ENCODE measurements at regions not wholly inside any gene's neighbourhood (a gene's known extent, or its start where the extent isn't known, plus 50 kb on each side); places are given as distances from the start of the nearest gene placed in this dataset.

DNA sequence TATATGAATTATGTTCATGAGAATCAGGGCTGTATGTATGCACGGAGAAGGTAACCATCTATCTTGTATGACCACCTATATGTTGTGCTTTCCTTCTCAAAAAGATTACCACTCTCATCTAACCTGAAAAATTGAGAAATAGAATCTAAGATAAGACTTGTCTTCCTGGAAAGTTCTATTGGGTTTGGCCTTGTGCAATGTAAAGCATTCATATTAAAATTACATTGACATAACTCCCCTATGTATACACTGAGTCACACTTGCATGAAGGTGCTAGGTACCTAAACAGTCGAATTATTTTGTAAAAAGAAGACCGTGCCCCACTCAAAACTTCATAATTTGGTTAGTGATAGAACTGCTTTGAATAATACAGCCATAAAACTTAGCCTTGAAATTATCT is 54.5 kb upstream of the RFXAP start (continued):
- no peak for TF ChIP-seq ZNF785 (tag by site-specific recombination; IDR thresholded peaks at IDR 0.05)
- no peak for TF ChIP-seq HOXD13 (CRISPR knock-in tag; IDR thresholded peaks at IDR 0.05; ENCODE audit: borderline replicate concordance)
- TF ChIP-seq, protein P1, sequence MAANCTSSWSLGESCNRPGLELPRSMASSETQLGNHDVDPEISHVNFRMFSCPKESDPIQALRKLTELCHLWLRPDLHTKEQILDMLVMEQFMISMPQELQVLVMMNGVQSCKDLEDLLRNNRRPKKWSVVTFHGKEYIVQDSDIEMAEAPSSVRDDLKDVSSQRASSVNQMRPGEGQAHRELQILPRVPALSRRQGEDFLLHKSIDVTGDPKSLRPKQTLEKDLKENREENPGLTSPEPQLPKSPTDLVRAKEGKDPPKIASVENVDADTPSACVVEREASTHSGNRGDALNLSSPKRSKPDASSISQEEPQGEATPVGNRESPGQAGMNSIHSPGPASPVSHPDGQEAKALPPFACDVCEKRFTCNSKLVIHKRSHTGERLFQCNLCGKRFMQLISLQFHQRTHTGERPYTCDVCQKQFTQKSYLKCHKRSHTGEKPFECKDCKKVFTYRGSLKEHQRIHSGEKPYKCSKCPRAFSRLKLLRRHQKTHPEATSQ (tag by site-specific recombination; IDR thresholded peaks at IDR 0.05) = no peak
- TF ChIP-seq OSR2 (tag by site-specific recombination; IDR thresholded peaks at IDR 0.05) = no peak
- TF ChIP-seq, protein P2, sequence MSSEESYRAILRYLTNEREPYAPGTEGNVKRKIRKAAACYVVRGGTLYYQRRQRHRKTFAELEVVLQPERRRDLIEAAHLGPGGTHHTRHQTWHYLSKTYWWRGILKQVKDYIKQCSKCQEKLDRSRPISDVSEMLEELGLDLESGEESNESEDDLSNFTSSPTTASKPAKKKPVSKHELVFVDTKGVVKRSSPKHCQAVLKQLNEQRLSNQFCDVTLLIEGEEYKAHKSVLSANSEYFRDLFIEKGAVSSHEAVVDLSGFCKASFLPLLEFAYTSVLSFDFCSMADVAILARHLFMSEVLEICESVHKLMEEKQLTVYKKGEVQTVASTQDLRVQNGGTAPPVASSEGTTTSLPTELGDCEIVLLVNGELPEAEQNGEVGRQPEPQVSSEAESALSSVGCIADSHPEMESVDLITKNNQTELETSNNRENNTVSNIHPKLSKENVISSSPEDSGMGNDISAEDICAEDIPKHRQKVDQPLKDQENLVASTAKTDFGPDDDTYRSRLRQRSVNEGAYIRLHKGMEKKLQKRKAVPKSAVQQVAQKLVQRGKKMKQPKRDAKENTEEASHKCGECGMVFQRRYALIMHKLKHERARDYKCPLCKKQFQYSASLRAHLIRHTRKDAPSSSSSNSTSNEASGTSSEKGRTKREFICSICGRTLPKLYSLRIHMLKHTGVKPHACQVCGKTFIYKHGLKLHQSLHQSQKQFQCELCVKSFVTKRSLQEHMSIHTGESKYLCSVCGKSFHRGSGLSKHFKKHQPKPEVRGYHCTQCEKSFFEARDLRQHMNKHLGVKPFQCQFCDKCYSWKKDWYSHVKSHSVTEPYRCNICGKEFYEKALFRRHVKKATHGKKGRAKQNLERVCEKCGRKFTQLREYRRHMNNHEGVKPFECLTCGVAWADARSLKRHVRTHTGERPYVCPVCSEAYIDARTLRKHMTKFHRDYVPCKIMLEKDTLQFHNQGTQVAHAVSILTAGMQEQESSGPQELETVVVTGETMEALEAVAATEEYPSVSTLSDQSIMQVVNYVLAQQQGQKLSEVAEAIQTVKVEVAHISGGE (tag by site-specific recombination; conservative IDR thresholded peaks at IDR 0.05; ENCODE audit: low read depth) = no peak

GRCh38 chr13:36764957-36765356 is 54.1 kb upstream of the RFXAP start:
- ChIA-PET POLR2A (no interaction called here), CTCF (no interaction called here)
- TF ChIP-seq ZNF600 (tag by site-specific recombination; IDR thresholded peaks at IDR 0.05) (no peak), KLF1 (tag by site-specific recombination; IDR thresholded peaks at IDR 0.05) (no peak), ZNF132 (tag by site-specific recombination; IDR thresholded peaks at IDR 0.05; ENCODE audit: borderline replicate concordance) (no peak), ZBTB10 (tag by site-specific recombination; IDR thresholded peaks at IDR 0.05) (no peak), ZNF658 (tag by site-specific recombination; IDR thresholded peaks at IDR 0.05) (no peak), SETDB1 (IDR thresholded peaks at IDR 0.05; ENCODE audit: insufficient read length, low read length) (no peak), ZNF19 (tag by site-specific recombination; IDR thresholded peaks at IDR 0.05; ENCODE audit: low read depth) (no peak), ZNF350 (tag by site-specific recombination; IDR thresholded peaks at IDR 0.05) (no peak), GLI4 (tag by site-specific recombination; IDR thresholded peaks at IDR 0.05) (no peak), SALL2 (tag by site-specific recombination; IDR thresholded peaks at IDR 0.05; ENCODE audit: borderline replicate concordance) (no peak), KLF9 (tag by site-specific recombination; IDR thresholded peaks at IDR 0.05; ENCODE audit: low read depth) (no peak), ZNF555 (tag by site-specific recombination; conservative IDR thresholded peaks at IDR 0.05) (no peak), ZNF140 (tag by site-specific recombination; IDR thresholded peaks at IDR 0.05) (no peak), MYNN (tag by site-specific recombination; IDR thresholded peaks at IDR 0.05; ENCODE audit: borderline replicate concordance) (no peak), ZSCAN4 (tag by site-specific recombination; IDR thresholded peaks at IDR 0.05) (no peak)
- TF ChIP-seq, protein P3, sequence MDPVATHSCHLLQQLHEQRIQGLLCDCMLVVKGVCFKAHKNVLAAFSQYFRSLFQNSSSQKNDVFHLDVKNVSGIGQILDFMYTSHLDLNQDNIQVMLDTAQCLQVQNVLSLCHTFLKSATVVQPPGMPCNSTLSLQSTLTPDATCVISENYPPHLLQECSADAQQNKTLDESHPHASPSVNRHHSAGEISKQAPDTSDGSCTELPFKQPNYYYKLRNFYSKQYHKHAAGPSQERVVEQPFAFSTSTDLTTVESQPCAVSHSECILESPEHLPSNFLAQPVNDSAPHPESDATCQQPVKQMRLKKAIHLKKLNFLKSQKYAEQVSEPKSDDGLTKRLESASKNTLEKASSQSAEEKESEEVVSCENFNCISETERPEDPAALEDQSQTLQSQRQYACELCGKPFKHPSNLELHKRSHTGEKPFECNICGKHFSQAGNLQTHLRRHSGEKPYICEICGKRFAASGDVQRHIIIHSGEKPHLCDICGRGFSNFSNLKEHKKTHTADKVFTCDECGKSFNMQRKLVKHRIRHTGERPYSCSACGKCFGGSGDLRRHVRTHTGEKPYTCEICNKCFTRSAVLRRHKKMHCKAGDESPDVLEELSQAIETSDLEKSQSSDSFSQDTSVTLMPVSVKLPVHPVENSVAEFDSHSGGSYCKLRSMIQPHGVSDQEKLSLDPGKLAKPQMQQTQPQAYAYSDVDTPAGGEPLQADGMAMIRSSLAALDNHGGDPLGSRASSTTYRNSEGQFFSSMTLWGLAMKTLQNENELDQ (tag by site-specific recombination; IDR thresholded peaks at IDR 0.05; ENCODE audit: low read depth) = no peak
- TF ChIP-seq, protein P4, sequence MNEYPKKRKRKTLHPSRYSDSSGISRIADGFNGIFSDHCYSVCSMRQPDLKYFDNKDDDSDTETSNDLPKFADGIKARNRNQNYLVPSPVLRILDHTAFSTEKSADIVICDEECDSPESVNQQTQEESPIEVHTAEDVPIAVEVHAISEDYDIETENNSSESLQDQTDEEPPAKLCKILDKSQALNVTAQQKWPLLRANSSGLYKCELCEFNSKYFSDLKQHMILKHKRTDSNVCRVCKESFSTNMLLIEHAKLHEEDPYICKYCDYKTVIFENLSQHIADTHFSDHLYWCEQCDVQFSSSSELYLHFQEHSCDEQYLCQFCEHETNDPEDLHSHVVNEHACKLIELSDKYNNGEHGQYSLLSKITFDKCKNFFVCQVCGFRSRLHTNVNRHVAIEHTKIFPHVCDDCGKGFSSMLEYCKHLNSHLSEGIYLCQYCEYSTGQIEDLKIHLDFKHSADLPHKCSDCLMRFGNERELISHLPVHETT (tag by site-specific recombination; IDR thresholded peaks at IDR 0.05) = no peak
- TF ChIP-seq, protein P1 (tag by site-specific recombination; IDR thresholded peaks at IDR 0.05) = no peak
- Histone ChIP-seq H3K9me3 (ENCODE audit: control insufficient read depth, insufficient read depth, low read depth, low read length) (no peaks in the 10 kb centered on the region), H3K36me3 (ENCODE audit: control insufficient read depth in 2 of 2, insufficient read depth in 1 of 2, low read length in 2 of 2) (no peaks in the 10 kb centered on the region), H3K4me1 (ENCODE audit: control insufficient read depth, insufficient read depth, low read length) (no peaks in the 10 kb centered on the region), H3K27ac (ENCODE audit: extremely low read depth, low read depth, low read length) (no peak overlapping the region), H3K4me3 (ENCODE audit: low read depth, low read length) (no peak overlapping the region)
